SU-DHL-6 (cell line): ENCODE measurements at regions not wholly inside any gene's neighbourhood (a gene's known extent, or its start where the extent isn't known, plus 50 kb on each side); places are given as distances from the start of the nearest gene placed in this dataset.
A peak's percentile ranks its signal among the peaks of the same experiment; 100 is the strongest.

Experiments
- H2AFZ ChIP-seq: fragments of 200-600 bp; sonication (generic); 2 replicates; pipeline ENCODE4 v1.6.1; 2014; ENCODE audit warnings: low read depth, mild to moderate bottlenecking, moderate library complexity, mixed read lengths, antibody characterized with exemption, low read length; ENCODE audit not compliant: severe bottlenecking
- H3F3A ChIP-seq: fragments of 200-600 bp; shearing (Covaris generic); 2 replicates; pipeline ENCODE4 v1.6.0; 2016; ENCODE audit warnings: antibody characterized with exemption, mild to moderate bottlenecking; ENCODE audit not compliant: insufficient read depth
- H3K27ac ChIP-seq: fragments of 200-600 bp; sonication (generic); 2 replicates; pipeline ENCODE4 v1.5.1; 2016; ENCODE audit warnings: low read depth, mild to moderate bottlenecking, low read length, moderate library complexity, mixed read lengths
- H3K27me3 ChIP-seq: fragments of 200-600 bp; sonication (generic), shearing (Covaris generic); 2 replicates; pipeline ENCODE4 v1.6.0; 2014; ENCODE audit warnings: mild to moderate bottlenecking, low read length
- H3K36me3 ChIP-seq: fragments of 200-600 bp; sonication (generic); 2 replicates; pipeline ENCODE4 v1.6.1; 2014; ENCODE audit warnings: mild to moderate bottlenecking, low read length, mixed read lengths
- H3K4me2 ChIP-seq: fragments of 300-600, 200-600 bp; shearing (Covaris generic), sonication (generic); 2 replicates; pipeline ENCODE4 v1.6.0; 2014; ENCODE audit warnings: low read length, low read depth, mild to moderate bottlenecking; ENCODE audit not compliant: poor library complexity, severe bottlenecking
- H3K4me3 ChIP-seq: fragments of 200-600 bp; sonication (generic); 2 replicates; pipeline ENCODE4 v1.5.1; 2014; ENCODE audit warnings: antibody characterized with exemption, low read length, mild to moderate bottlenecking, mixed read lengths; ENCODE audit not compliant: insufficient read depth, poor library complexity, severe bottlenecking
- H3K79me2 ChIP-seq: fragments of 200-600 bp; sonication (generic); 2 replicates; pipeline ENCODE4 v1.6.1; 2014; ENCODE audit warnings: mild to moderate bottlenecking, low read length, moderate library complexity; ENCODE audit not compliant: insufficient read depth
- H3K9ac ChIP-seq: fragments of 200-600 bp; sonication (generic); 2 replicates; pipeline ENCODE4 v1.7.0; 2014; ENCODE audit warnings: mild to moderate bottlenecking, low read length
- H3K9me2 ChIP-seq: fragments of 200-600 bp; sonication (generic); replicated peaks from 2 replicates; pipeline ENCODE4 v1.6.1; 2014; ENCODE audit warnings: low read length; ENCODE audit not compliant: insufficient read depth
- H3K9me3 ChIP-seq: fragments of 200-600 bp; sonication (generic); 2 replicates; pipeline ENCODE4 v1.6.1; 2014; ENCODE audit warnings: low read length, mixed read lengths; ENCODE audit not compliant: insufficient read depth
- H4K20me1 ChIP-seq: fragments of 200-600 bp; sonication (generic); 2 replicates; pipeline ENCODE4 v1.6.1; 2014; ENCODE audit warnings: low read depth, mild to moderate bottlenecking, antibody characterized with exemption, low read length, moderate library complexity, mixed read lengths
- CTCF ChIP-seq: fragments of 200-600 bp; sonication (generic); IDR thresholded peaks from one replicate; pipeline ENCODE4 v1.5.1; 2017; ENCODE audit warnings: antibody characterized with exemption, mild to moderate bottlenecking, low read length, moderate library complexity; ENCODE audit not compliant: insufficient read depth, poor library complexity, severe bottlenecking
- EZH2phosphoT487 ChIP-seq: fragments of 200-600 bp; sonication (generic), shearing (Covaris generic); conservative IDR thresholded peaks from 2 replicates; pipeline ENCODE4 v1.6.1; 2018; ENCODE audit warnings: mild to moderate bottlenecking, antibody characterized with exemption, low read length, moderate library complexity, mixed read lengths

GRCh38 chr14:42944284-42944683 is 1337.6 kb downstream of the LRFN5 start:
- H3K4me3 ChIP-seq = no peak overlapping the region
- no peaks in the 10 kb centered on the region for H3K36me3 ChIP-seq
- no peaks in the 10 kb centered on the region for H3K9me3 ChIP-seq
- H3K27ac ChIP-seq = no peak overlapping the region
- no peaks in the 10 kb centered on the region for H3K9me2 ChIP-seq
- no peaks in the 10 kb centered on the region for H3K27me3 ChIP-seq
- no peaks in the 10 kb centered on the region for H4K20me1 ChIP-seq
- TF ChIP-seq CTCF (no peak), EZH2phosphoT487 (no peak)
- H3K9ac ChIP-seq = no peak overlapping the region
- H3K79me2 ChIP-seq = no peaks in the 10 kb centered on the region
- H3K4me2 ChIP-seq = no peak overlapping the region
- no peaks in the 10 kb centered on the region for H3F3A ChIP-seq
- H2AFZ ChIP-seq = peak overlapping the region; percentile 16

GRCh38 chr14:42931308-42931707 is 1324.6 kb downstream of the LRFN5 start:
- Histone ChIP-seq H3K4me3 (no peak overlapping the region), H3K36me3 (no peaks in the 10 kb centered on the region), H3K9me3 (no peaks in the 10 kb centered on the region), H3K27me3 (no peaks in the 10 kb centered on the region), H3K27ac (no peak overlapping the region), H3K4me2 (no peak overlapping the region), H3K9ac (no peak overlapping the region), H2AFZ (peak overlapping the region; percentile 73), H3F3A (no peaks in the 10 kb centered on the region), H4K20me1 (no peaks in the 10 kb centered on the region), H3K9me2 (no peaks in the 10 kb centered on the region), H3K79me2 (no peaks in the 10 kb centered on the region)
- TF ChIP-seq CTCF (no peak), EZH2phosphoT487 (no peak)

GRCh38 chr14:42929806-42930480 is 1323.3 kb downstream of the LRFN5 start:
- H3K79me2 ChIP-seq = no peaks in the 10 kb centered on the region
- no peaks in the 10 kb centered on the region for H3K27me3 ChIP-seq
- no peaks in the 10 kb centered on the region for H4K20me1 ChIP-seq
- H3K27ac ChIP-seq = no peak overlapping the region
- H3K4me2 ChIP-seq = peak overlapping the region; percentile 33
- H3F3A ChIP-seq = no peaks in the 10 kb centered on the region
- peak overlapping the region; percentile 98 for H2AFZ ChIP-seq
- no peak overlapping the region for H3K4me3 ChIP-seq
- no peaks in the 10 kb centered on the region for H3K9me2 ChIP-seq
- H3K36me3 ChIP-seq = no peaks in the 10 kb centered on the region
- no peak overlapping the region for H3K9ac ChIP-seq
- no peak for TF ChIP-seq CTCF
- no peak for TF ChIP-seq EZH2phosphoT487
- H3K9me3 ChIP-seq = no peaks in the 10 kb centered on the region
